ENCODE measurements at regions not wholly inside any gene's neighbourhood (a gene's known extent, or its start where the extent isn't known, plus 50 kb on each side); places are given as distances from the start of the nearest gene placed in this dataset.

GRCh38 chr2:18301421-18302139 lies 258.9 kb downstream of the RDH14 start:
- dilution Hi-C loops (cut with MboI; ENCODE audit: extremely low pct_ligation_motif_present, low sequenced_read_pairs): no loop called here
- peaks cover 86% of the 10 kb centered on the region for H3K79me2 ChIP-seq (ENCODE audit: control insufficient read depth, insufficient read depth, low read length)
- peaks cover 0 to 9% of the 10 kb centered on the region in 2 experiments for H3K36me3 ChIP-seq (ENCODE audit: control insufficient read depth in 2 of 2, extremely low read depth in 1 of 2, insufficient read depth in 2 of 2, low read length in 2 of 2)
- no TSS peak for BruUV-seq (replicated peaks)
- ChIA-PET POLR2A (interaction anchor here (0.5 kb wide), 1 partner anchor 9 kb away, joined by 3 read pairs; no protein-coding TSS in a partner anchor), CTCF (interaction anchor here (1.0 to 5.3 kb wide), 4 partner anchors 8 to 76 kb away, joined by 3 to 42 read pairs (median 3); no protein-coding TSS in a partner anchor)
- H3K9me3 ChIP-seq (replicated peaks; ENCODE audit: control insufficient read depth, insufficient read depth, low read length): no peaks in the 10 kb centered on the region
- H3K4me1 ChIP-seq (ENCODE audit: control insufficient read depth, extremely low read depth, insufficient read depth, low read length): peaks cover 39% of the 10 kb centered on the region
- H3K4me2 ChIP-seq (ENCODE audit: insufficient read depth, low read length): peak overlapping the region; percentile 100
- H3K9ac ChIP-seq (replicated peaks; ENCODE audit: extremely low read depth, insufficient read depth, low read length): no peak overlapping the region
- TF ChIP-seq MYC (IDR thresholded peaks at IDR 0.05; ENCODE audit: low read depth, low read length): no peak
- H3K27ac ChIP-seq (ENCODE audit: insufficient read depth, low read depth, low read length): peak overlapping the region; percentile 97
- DNase-seq (ENCODE audit: low read depth, low spot score): no peak
- peaks cover 2% of the 10 kb centered on the region for H3K9me1 ChIP-seq (replicated peaks; ENCODE audit: control insufficient read depth, extremely low read depth, insufficient read depth, low read length)
- FAIRE-seq: no peak
- H2AFZ ChIP-seq (ENCODE audit: low read depth, low read length): no peak overlapping the region
- intact Hi-C loops (cut with micrococcal nuclease): loop anchor here (10.0 kb wide), 1 partner anchor 427 kb away; the partner anchor contains the start of gene KCNS3
- no peaks in the 10 kb centered on the region for H4K20me1 ChIP-seq (replicated peaks; ENCODE audit: control insufficient read depth, extremely low read depth, insufficient read depth, low read length)
- peak overlapping the region in 1 of 3 experiments; percentile 99 for H3K4me3 ChIP-seq (replicated peaks in 1 of 3; ENCODE audit: insufficient read depth in 1 of 3, low read depth in 1 of 3, low read length in 3 of 3)
- H3K27me3 ChIP-seq (ENCODE audit: control insufficient read depth in 2 of 2, insufficient read depth in 2 of 2, low read length in 2 of 2): no peaks in the 10 kb centered on the region

GRCh38 chr2:18299423-18300212 lies 260.8 kb downstream of the RDH14 start:
- Histone ChIP-seq H3K36me3 (ENCODE audit: control insufficient read depth in 2 of 2, extremely low read depth in 1 of 2, insufficient read depth in 2 of 2, low read length in 2 of 2) (peaks cover 0 to 2% of the 10 kb centered on the region in 2 experiments), H3K4me1 (ENCODE audit: control insufficient read depth, extremely low read depth, insufficient read depth, low read length) (peaks cover 39% of the 10 kb centered on the region), H3K4me2 (ENCODE audit: insufficient read depth, low read length) (peak overlapping the region; percentile 100), H3K9me3 (replicated peaks; ENCODE audit: control insufficient read depth, insufficient read depth, low read length) (no peaks in the 10 kb centered on the region), H3K27ac (ENCODE audit: insufficient read depth, low read depth, low read length) (peak overlapping the region; percentile 97), H3K27me3 (ENCODE audit: control insufficient read depth in 2 of 2, insufficient read depth in 2 of 2, low read length in 2 of 2) (no peaks in the 10 kb centered on the region), H4K20me1 (replicated peaks; ENCODE audit: control insufficient read depth, extremely low read depth, insufficient read depth, low read length) (no peaks in the 10 kb centered on the region), H2AFZ (ENCODE audit: low read depth, low read length) (peak overlapping the region; percentile 27), H3K9ac (replicated peaks; ENCODE audit: extremely low read depth, insufficient read depth, low read length) (peak overlapping the region; percentile 98), H3K9me1 (replicated peaks; ENCODE audit: control insufficient read depth, extremely low read depth, insufficient read depth, low read length) (no peaks in the 10 kb centered on the region), H3K79me2 (ENCODE audit: control insufficient read depth, insufficient read depth, low read length) (peaks cover 67% of the 10 kb centered on the region), H3K4me3 (replicated peaks in 1 of 3; ENCODE audit: insufficient read depth in 1 of 3, low read depth in 1 of 3, low read length in 3 of 3) (peak overlapping the region; percentile 44 to 100 (median 99))
- intact Hi-C loops (cut with micrococcal nuclease): loop anchor here (1.0 to 10.0 kb wide), 9 partner anchors 18 to 1413 kb away; partner anchors contain the start of genes GEN1, KCNS3 and SMC6
- BruUV-seq (replicated peaks): no TSS peak
- TF ChIP-seq POLR2AphosphoS5 (IDR thresholded peaks at IDR 0.05; ENCODE audit: insufficient read depth, low read depth, low read length) (peak; percentile 90), FOS (IDR thresholded peaks at IDR 0.05; ENCODE audit: borderline replicate concordance, insufficient read depth, low read length) (peak; percentile 86), EZH2 (IDR thresholded peaks at IDR 0.05; ENCODE audit: borderline replicate concordance, low read depth, low read length, severe bottlenecking) (no peak), MAX (IDR thresholded peaks at IDR 0.05; ENCODE audit: insufficient read depth, insufficient read length) (no peak), JUN (IDR thresholded peaks at IDR 0.05; ENCODE audit: borderline replicate concordance, insufficient read depth, insufficient read length, low read depth) (peak; percentile 88), CTCF (IDR thresholded peaks at IDR 0.05; ENCODE audit: extremely low read depth in 1 of 2, insufficient read depth in 1 of 2, low read depth in 1 of 2, low read length in 2 of 2) (no peak), MYC (IDR thresholded peaks at IDR 0.05; ENCODE audit: low read depth, low read length) (no peak), POLR2A (IDR thresholded peaks at IDR 0.05; ENCODE audit: low read depth, low read length) (peak; percentile 14), GATA2 (IDR thresholded peaks at IDR 0.05; ENCODE audit: insufficient read depth, insufficient read length, low read depth, low read length) (peak; percentile 94)
- dilution Hi-C loops (cut with MboI; ENCODE audit: extremely low pct_ligation_motif_present, low sequenced_read_pairs): no loop called here
- DNase-seq (ENCODE audit: low read depth, low spot score): peak; percentile 94
- ChIA-PET CTCF (interaction anchor here (1.0 to 5.3 kb wide), 6 partner anchors 10 to 80 kb away, joined by 3 to 42 read pairs (median 3); no protein-coding TSS in a partner anchor), POLR2A (interaction anchor here (0.6 kb wide), 1 partner anchor 11 kb away, joined by 5 read pairs; no protein-coding TSS in a partner anchor)
- peak; percentile 88 for FAIRE-seq

Data from endothelial cell of umbilical vein (primary cell).